ENCODE measurements at regions not wholly inside any gene's neighbourhood (a gene's known extent, or its start where the extent isn't known, plus 50 kb on each side); places are given as distances from the start of the nearest gene placed in this dataset.

DNA sequence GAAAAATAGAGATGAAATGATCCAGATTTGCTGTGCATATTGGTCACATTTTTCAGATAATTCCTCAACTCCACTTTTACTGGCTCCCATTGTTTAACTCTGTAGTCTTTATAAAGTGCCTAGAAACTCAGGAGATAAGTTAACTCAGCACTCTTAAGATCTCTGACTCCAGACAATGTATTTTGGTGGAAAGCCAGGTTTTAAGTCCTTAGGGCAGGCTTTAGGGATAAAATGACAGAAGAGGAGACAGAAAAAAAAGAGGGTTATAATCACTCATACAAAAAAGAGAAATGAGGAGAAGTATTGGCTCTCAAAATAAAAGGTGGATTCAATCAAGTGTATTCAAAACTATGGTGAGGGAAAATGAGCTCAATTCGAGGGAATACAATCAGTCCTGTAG is 674.8 kb upstream of the INTU start:
- TF ChIP-seq CTCF (IDR thresholded peaks at IDR 0.05) = no peak
- no peak for DNase-seq
- Histone ChIP-seq H3K9me3 (no peaks in the 10 kb centered on the region), H3K36me3 (no peaks in the 10 kb centered on the region), H3K27me3 (no peaks in the 10 kb centered on the region), H3K4me3 (no peak overlapping the region), H3K4me1 (no peaks in the 10 kb centered on the region), H3K27ac (no peak overlapping the region)
- intact Hi-C loops (cut with DNase I; ENCODE audit: low total_unique reads) = no loop called here

DNA sequence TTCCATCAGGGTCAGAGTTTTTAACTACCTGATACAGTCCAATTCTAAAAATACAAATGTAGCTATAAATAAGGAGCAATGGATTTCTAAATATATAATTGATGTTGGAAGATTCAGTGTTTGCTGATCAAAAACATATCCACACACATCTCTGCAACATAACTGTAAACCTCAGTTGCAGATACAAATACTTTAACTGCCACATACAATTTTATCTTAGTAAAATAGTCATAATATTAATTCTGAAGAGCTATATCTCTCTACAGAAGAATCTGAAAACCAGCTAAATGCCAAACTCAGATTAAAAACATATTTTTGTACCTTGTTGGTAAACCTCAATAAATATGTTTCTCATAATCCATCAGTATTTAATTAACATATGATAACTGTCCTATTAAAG is 674.3 kb upstream of the INTU start:
- no peaks in the 10 kb centered on the region for H3K4me1 ChIP-seq
- intact Hi-C loops (cut with DNase I; ENCODE audit: low total_unique reads) = no loop called here
- no peak overlapping the region for H3K4me3 ChIP-seq
- no peak overlapping the region for H3K27ac ChIP-seq
- no peaks in the 10 kb centered on the region for H3K36me3 ChIP-seq
- H3K9me3 ChIP-seq = no peaks in the 10 kb centered on the region
- H3K27me3 ChIP-seq = no peaks in the 10 kb centered on the region
- DNase-seq = no peak
- no peak for TF ChIP-seq CTCF (IDR thresholded peaks at IDR 0.05)

GRCh38 chr4:126959056-126959745 is 673.6 kb upstream of the INTU start:
- no peak for TF ChIP-seq CTCF (IDR thresholded peaks at IDR 0.05)
- Histone ChIP-seq H3K27me3 (no peaks in the 10 kb centered on the region), H3K9me3 (no peaks in the 10 kb centered on the region), H3K27ac (no peak overlapping the region), H3K4me3 (no peak overlapping the region), H3K4me1 (no peaks in the 10 kb centered on the region), H3K36me3 (no peaks in the 10 kb centered on the region)
- no peak for DNase-seq
- intact Hi-C loops (cut with DNase I; ENCODE audit: low total_unique reads) = no loop called here

DNA sequence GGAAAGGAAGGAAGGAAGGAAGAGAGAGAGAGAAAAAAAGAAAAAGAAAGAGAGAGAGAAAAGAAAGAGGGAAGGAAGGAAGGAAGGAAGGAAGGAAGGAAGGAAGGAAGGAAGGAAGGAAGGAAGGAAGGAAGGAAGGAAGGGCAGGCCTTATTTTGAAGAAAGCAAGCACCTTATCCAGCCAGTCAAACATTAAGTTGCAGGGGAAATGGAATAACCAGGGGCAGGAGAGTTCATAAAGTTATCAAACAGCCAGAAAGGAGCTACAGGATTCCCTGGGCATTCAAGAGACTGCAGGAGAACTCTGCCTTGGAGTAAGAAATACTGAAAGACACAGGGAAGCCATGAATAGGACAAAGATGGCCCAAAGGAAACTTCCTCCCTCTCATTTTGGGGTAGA is 672.0 kb upstream of the INTU start:
- no peak for DNase-seq
- no peaks in the 10 kb centered on the region for H3K36me3 ChIP-seq
- no peak overlapping the region for H3K27ac ChIP-seq
- TF ChIP-seq CTCF (IDR thresholded peaks at IDR 0.05) = no peak
- H3K4me1 ChIP-seq = no peaks in the 10 kb centered on the region
- H3K9me3 ChIP-seq = no peaks in the 10 kb centered on the region
- no peaks in the 10 kb centered on the region for H3K27me3 ChIP-seq
- intact Hi-C loops (cut with DNase I; ENCODE audit: low total_unique reads) = no loop called here
- H3K4me3 ChIP-seq = no peak overlapping the region

DNA sequence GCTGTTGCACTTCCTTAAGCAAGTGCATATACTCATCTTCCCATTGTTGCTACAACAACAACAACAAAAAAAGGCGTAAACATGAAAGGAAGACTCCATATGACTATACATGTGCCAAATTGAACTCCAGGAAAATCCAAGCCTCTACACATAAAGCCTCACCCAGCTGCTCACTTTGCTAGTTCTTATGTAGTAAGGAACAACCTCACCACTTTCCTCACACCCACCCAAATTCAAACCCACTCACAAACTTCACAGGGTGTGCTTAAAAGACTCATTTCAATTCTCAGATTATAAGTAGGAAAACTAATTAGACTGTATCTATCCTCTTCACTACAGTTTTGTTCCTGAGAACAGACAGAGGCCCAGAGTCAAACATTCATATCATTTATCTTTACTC is 671.1 kb upstream of the INTU start:
- TF ChIP-seq CTCF (IDR thresholded peaks at IDR 0.05) = no peak
- H3K4me1 ChIP-seq = no peaks in the 10 kb centered on the region

DNA sequence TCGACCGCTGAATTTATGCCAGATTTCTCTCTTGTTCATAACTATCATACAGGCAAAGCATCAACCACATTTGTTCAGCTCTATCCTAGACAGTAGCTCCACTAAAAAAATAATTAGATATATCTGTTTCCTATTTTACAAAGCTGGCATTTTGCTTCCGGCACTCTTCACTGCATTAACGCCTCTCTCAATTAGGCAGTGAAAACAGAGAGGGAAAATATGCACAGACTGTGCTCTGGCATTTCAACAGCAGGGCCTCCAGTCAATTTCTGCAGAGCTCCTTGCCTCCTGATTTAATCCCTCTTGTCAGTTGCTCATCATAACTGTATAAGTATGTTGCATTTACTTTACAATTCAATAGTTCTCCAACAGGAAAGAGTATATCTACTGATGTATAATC is 666.9 kb upstream of the INTU start:
- H3K27me3 ChIP-seq = no peaks in the 10 kb centered on the region
- no peak overlapping the region for H3K27ac ChIP-seq
- H3K9me3 ChIP-seq = no peaks in the 10 kb centered on the region
- intact Hi-C loops (cut with DNase I; ENCODE audit: low total_unique reads) = no loop called here
- H3K36me3 ChIP-seq = no peaks in the 10 kb centered on the region
- no peak overlapping the region for H3K4me3 ChIP-seq
- TF ChIP-seq CTCF (IDR thresholded peaks at IDR 0.05) = no peak
- no peak for DNase-seq
- H3K4me1 ChIP-seq = no peaks in the 10 kb centered on the region

More for the DNA sequence above, 671.1 kb upstream of the INTU start:
- Histone ChIP-seq H3K9me3 (no peaks in the 10 kb centered on the region), H3K27ac (no peak overlapping the region), H3K27me3 (no peaks in the 10 kb centered on the region), H3K4me3 (no peak overlapping the region), H3K36me3 (no peaks in the 10 kb centered on the region)
- DNase-seq = no peak
- intact Hi-C loops (cut with DNase I; ENCODE audit: low total_unique reads) = no loop called here
